WTC11 (cell line): ENCODE measurements at regions not wholly inside any gene's neighbourhood (a gene's known extent, or its start where the extent isn't known, plus 50 kb on each side); places are given as distances from the start of the nearest gene placed in this dataset.

Experiments
- ATAC-seq: fragments of 200-7000 bp; cut with Tn5 transposase; 2 replicates; pipeline ENCODE4 v1.10.0; 2021; ENCODE audit warnings: mild to moderate bottlenecking, moderate library complexity
- CTCF ChIA-PET: fragments of 300-600 bp; sonication (Branson Sonifier 250); formaldehyde crosslinking; loops from one replicate; lab custom pipeline; 2021; ENCODE audit warnings: antibody characterized with exemption; lab: Charles Lee
- POLR2A ChIA-PET: fragments of 350-600 bp; sonication (Branson Sonifier 250); formaldehyde crosslinking; loops from one replicate; lab custom pipeline; 2021; ENCODE audit warnings: antibody characterized with exemption; lab: Charles Lee
- DNase-seq: peaks from one replicate; pipeline ENCODE4 v3.0.0; 2021; ENCODE audit warnings: low spot score
- H3K27ac Mint-ChIP-seq: 2 replicates; pipeline ENCODE4 v1.8.0; 2021; ENCODE audit warnings: mixed read lengths
- H3K27me3 Mint-ChIP-seq: 2 replicates; pipeline ENCODE4 v1.8.0; 2021; ENCODE audit warnings: low read depth, mild to moderate bottlenecking, moderate library complexity, mixed read lengths
- H3K36me3 Mint-ChIP-seq: 2 replicates; pipeline ENCODE4 v1.8.0; 2021; ENCODE audit warnings: mixed read lengths
- H3K4me1 Mint-ChIP-seq: 2 replicates; pipeline ENCODE4 v1.8.0; 2022; ENCODE audit warnings: mixed read lengths
- H3K4me3 Mint-ChIP-seq: 2 replicates; pipeline ENCODE4 v1.8.0; 2021; ENCODE audit warnings: mild to moderate bottlenecking, moderate library complexity, mixed read lengths
- H3K9me3 Mint-ChIP-seq: 2 replicates; pipeline ENCODE4 v1.8.0; 2021; ENCODE audit warnings: mixed read lengths
- AR ChIP-seq: fragments of 250-450 bp; sonication (Bioruptor Pico); IDR thresholded peaks from 2 replicates; pipeline ENCODE4 v1.9.0; 2021; ENCODE audit warnings: mild to moderate bottlenecking
- ATF2 ChIP-seq: sonication (generic); formaldehyde crosslinking; IDR thresholded peaks from 2 replicates; pipeline ENCODE4 v1.8.1; 2022; ENCODE audit warnings: low read depth, missing genetic modification reagents, borderline replicate concordance
- CBFB ChIP-seq: sonication (generic); formaldehyde crosslinking; IDR thresholded peaks from 2 replicates; pipeline ENCODE4 v1.8.1; 2022; ENCODE audit warnings: mild to moderate bottlenecking, low read depth, missing genetic modification reagents
- FOXJ3 ChIP-seq: sonication (generic); formaldehyde crosslinking; IDR thresholded peaks from 2 replicates; pipeline ENCODE4 v1.9.0; 2021; ENCODE audit warnings: missing genetic modification reagents, mild to moderate bottlenecking, borderline replicate concordance
- FOXP4 ChIP-seq: sonication (generic); formaldehyde crosslinking; IDR thresholded peaks from 2 replicates; pipeline ENCODE4 v1.8.0; 2022; ENCODE audit warnings: mild to moderate bottlenecking, missing genetic modification reagents
- GABPB1 ChIP-seq: sonication (generic); formaldehyde crosslinking; IDR thresholded peaks from 2 replicates; pipeline ENCODE4 v1.8.1; 2023; ENCODE audit warnings: mild to moderate bottlenecking, missing genetic modification reagents
- MYBL2 ChIP-seq: sonication (generic); formaldehyde crosslinking; IDR thresholded peaks from 2 replicates; pipeline ENCODE4 v1.8.1; 2023; ENCODE audit warnings: mild to moderate bottlenecking, moderate library complexity, missing genetic modification reagents
- NR2C2 ChIP-seq: sonication (generic); formaldehyde crosslinking; IDR thresholded peaks from 2 replicates; pipeline ENCODE4 v1.8.0; 2022; ENCODE audit warnings: mild to moderate bottlenecking, missing genetic modification reagents
- PRRX2 ChIP-seq: fragments of 250-450 bp; sonication (Bioruptor Pico); IDR thresholded peaks from 2 replicates; pipeline ENCODE4 v1.8.0; 2021; ENCODE audit warnings: mild to moderate bottlenecking
- TCF7 ChIP-seq: sonication (generic); formaldehyde crosslinking; IDR thresholded peaks from 2 replicates; pipeline ENCODE4 v1.8.0; 2022; ENCODE audit warnings: mild to moderate bottlenecking, low read depth, missing genetic modification reagents, moderate library complexity
- ZBTB21 ChIP-seq: sonication (generic); formaldehyde crosslinking; IDR thresholded peaks from 2 replicates; pipeline ENCODE4 v1.8.1; 2023; ENCODE audit warnings: mild to moderate bottlenecking, missing genetic modification reagents, borderline replicate concordance
- ZNF263 ChIP-seq: sonication (generic); formaldehyde crosslinking; IDR thresholded peaks from 2 replicates; pipeline ENCODE4 v1.8.1; 2022; ENCODE audit warnings: low read depth, mild to moderate bottlenecking, moderate library complexity, missing genetic modification reagents
- ZNF396 ChIP-seq: fragments of 250-450 bp; sonication (Bioruptor Pico); IDR thresholded peaks from 2 replicates; pipeline ENCODE4 v1.8.0; 2021; ENCODE audit warnings: mild to moderate bottlenecking, moderate library complexity, borderline replicate concordance
- ZSCAN18 ChIP-seq: fragments of 250-450 bp; sonication (Bioruptor Pico); IDR thresholded peaks from 2 replicates; pipeline ENCODE4 v2.1.2; 2022; ENCODE audit warnings: mild to moderate bottlenecking, moderate library complexity
- TF ChIP-seq, protein P1 (sequence below): sonication (generic); formaldehyde crosslinking; IDR thresholded peaks from 2 replicates; pipeline ENCODE4 v1.8.1; 2023; ENCODE audit warnings: mild to moderate bottlenecking, missing genetic modification reagents, moderate library complexity
- TF ChIP-seq, protein P2 (sequence below): sonication (generic); formaldehyde crosslinking; IDR thresholded peaks from 2 replicates; pipeline ENCODE4 v1.8.1; 2022; ENCODE audit warnings: missing genetic modification reagents, borderline replicate concordance
- TF ChIP-seq, protein P3 (sequence below): fragments of 250-450 bp; sonication (Bioruptor Pico); IDR thresholded peaks from 2 replicates; pipeline ENCODE4 v1.9.0; 2021; ENCODE audit warnings: mild to moderate bottlenecking
- TF ChIP-seq, protein P4 (sequence below): fragments of 250-450 bp; sonication (Bioruptor Pico); IDR thresholded peaks from 2 replicates; pipeline ENCODE4 v1.9.0; 2021; ENCODE audit warnings: mild to moderate bottlenecking, borderline replicate concordance

- no peaks in the 10 kb centered on the region for H3K36me3 Mint-ChIP-seq
- ATAC-seq = no peak
- TF ChIP-seq CBFB (CRISPR knock-in tag) (no peak), PRRX2 (CRISPR knock-in tag) (no peak), AR (CRISPR knock-in tag) (no peak), TCF7 (CRISPR knock-in tag) (no peak), NR2C2 (no peak), ZNF263 (CRISPR knock-in tag) (no peak), MYBL2 (CRISPR knock-in tag) (no peak), GABPB1 (CRISPR knock-in tag) (no peak)
- TF ChIP-seq, protein P1, sequence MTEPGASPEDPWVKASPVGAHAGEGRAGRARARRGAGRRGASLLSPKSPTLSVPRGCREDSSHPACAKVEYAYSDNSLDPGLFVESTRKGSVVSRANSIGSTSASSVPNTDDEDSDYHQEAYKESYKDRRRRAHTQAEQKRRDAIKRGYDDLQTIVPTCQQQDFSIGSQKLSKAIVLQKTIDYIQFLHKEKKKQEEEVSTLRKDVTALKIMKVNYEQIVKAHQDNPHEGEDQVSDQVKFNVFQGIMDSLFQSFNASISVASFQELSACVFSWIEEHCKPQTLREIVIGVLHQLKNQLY (CRISPR knock-in tag) = no peak
- TF ChIP-seq, all 79 proteins: peak for 0
- no peak overlapping the region for H3K4me3 Mint-ChIP-seq
- CTCF ChIA-PET = interaction anchor here (3.7 kb wide), 1 partner anchor 17 kb away, joined by 13 read pairs; no protein-coding TSS in a partner anchor
- POLR2A ChIA-PET = no interaction called here
- peaks cover 4% of the 10 kb centered on the region; the same call in 1 of the 2 replicates for H3K4me1 Mint-ChIP-seq
- DNase-seq = no peak
- no peak overlapping the region for H3K27ac Mint-ChIP-seq
- no peaks in the 10 kb centered on the region for H3K9me3 Mint-ChIP-seq
- no peaks in the 10 kb centered on the region for H3K27me3 Mint-ChIP-seq
Measured at GRCh38 chr2:239806758-239807434, 218.2 kb downstream of the NDUFA10 start.

GRCh38 chr2:239806276-239806675 is 218.9 kb downstream of the NDUFA10 start:
- ChIA-PET CTCF (interaction anchor here (3.7 kb wide), 1 partner anchor 18 kb away, joined by 13 read pairs; no protein-coding TSS in a partner anchor), POLR2A (interaction anchor here (0.7 kb wide), 1 partner anchor 222 kb away, joined by 3 read pairs; no protein-coding TSS in a partner anchor)
- peaks cover 4% of the 10 kb centered on the region; the same call in 1 of the 2 replicates for H3K4me1 Mint-ChIP-seq
- H3K4me3 Mint-ChIP-seq = no peak overlapping the region
- DNase-seq (no peak), ATAC-seq (no peak)
- no peaks in the 10 kb centered on the region for H3K36me3 Mint-ChIP-seq
- no peak overlapping the region for H3K27ac Mint-ChIP-seq
- no peaks in the 10 kb centered on the region for H3K9me3 Mint-ChIP-seq
- no peaks in the 10 kb centered on the region for H3K27me3 Mint-ChIP-seq
- TF ChIP-seq ATF2 = no peak
- TF ChIP-seq, protein P2, sequence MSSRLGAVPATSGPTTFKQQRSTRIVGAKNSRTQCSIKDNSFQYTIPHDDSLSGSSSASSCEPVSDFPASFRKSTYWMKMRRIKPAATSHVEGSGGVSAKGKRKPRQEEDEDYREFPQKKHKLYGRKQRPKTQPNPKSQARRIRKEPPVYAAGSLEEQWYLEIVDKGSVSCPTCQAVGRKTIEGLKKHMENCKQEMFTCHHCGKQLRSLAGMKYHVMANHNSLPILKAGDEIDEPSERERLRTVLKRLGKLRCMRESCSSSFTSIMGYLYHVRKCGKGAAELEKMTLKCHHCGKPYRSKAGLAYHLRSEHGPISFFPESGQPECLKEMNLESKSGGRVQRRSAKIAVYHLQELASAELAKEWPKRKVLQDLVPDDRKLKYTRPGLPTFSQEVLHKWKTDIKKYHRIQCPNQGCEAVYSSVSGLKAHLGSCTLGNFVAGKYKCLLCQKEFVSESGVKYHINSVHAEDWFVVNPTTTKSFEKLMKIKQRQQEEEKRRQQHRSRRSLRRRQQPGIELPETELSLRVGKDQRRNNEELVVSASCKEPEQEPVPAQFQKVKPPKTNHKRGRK (CRISPR knock-in tag) = no peak
- no peak for TF ChIP-seq ZSCAN18
- no peak for TF ChIP-seq FOXJ3 (CRISPR knock-in tag)
- no peak for TF ChIP-seq ZNF396 (CRISPR knock-in tag)
- no peak for TF ChIP-seq FOXP4 (CRISPR knock-in tag)
- TF ChIP-seq, protein P3, sequence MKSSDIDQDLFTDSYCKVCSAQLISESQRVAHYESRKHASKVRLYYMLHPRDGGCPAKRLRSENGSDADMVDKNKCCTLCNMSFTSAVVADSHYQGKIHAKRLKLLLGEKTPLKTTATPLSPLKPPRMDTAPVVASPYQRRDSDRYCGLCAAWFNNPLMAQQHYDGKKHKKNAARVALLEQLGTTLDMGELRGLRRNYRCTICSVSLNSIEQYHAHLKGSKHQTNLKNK = no peak
- TF ChIP-seq PRRX2 (CRISPR knock-in tag) = no peak
- TF ChIP-seq ZBTB21 = no peak
- TF ChIP-seq, protein P4, sequence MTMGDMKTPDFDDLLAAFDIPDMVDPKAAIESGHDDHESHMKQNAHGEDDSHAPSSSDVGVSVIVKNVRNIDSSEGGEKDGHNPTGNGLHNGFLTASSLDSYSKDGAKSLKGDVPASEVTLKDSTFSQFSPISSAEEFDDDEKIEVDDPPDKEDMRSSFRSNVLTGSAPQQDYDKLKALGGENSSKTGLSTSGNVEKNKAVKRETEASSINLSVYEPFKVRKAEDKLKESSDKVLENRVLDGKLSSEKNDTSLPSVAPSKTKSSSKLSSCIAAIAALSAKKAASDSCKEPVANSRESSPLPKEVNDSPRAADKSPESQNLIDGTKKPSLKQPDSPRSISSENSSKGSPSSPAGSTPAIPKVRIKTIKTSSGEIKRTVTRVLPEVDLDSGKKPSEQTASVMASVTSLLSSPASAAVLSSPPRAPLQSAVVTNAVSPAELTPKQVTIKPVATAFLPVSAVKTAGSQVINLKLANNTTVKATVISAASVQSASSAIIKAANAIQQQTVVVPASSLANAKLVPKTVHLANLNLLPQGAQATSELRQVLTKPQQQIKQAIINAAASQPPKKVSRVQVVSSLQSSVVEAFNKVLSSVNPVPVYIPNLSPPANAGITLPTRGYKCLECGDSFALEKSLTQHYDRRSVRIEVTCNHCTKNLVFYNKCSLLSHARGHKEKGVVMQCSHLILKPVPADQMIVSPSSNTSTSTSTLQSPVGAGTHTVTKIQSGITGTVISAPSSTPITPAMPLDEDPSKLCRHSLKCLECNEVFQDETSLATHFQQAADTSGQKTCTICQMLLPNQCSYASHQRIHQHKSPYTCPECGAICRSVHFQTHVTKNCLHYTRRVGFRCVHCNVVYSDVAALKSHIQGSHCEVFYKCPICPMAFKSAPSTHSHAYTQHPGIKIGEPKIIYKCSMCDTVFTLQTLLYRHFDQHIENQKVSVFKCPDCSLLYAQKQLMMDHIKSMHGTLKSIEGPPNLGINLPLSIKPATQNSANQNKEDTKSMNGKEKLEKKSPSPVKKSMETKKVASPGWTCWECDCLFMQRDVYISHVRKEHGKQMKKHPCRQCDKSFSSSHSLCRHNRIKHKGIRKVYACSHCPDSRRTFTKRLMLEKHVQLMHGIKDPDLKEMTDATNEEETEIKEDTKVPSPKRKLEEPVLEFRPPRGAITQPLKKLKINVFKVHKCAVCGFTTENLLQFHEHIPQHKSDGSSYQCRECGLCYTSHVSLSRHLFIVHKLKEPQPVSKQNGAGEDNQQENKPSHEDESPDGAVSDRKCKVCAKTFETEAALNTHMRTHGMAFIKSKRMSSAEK (CRISPR knock-in tag) = no peak
